Activated B cell treated with CpG ODN at 0.5 μM for 24 hours (primary cell): ENCODE measurements at regions not wholly inside any gene's neighbourhood (a gene's known extent, or its start where the extent isn't known, plus 50 kb on each side); places are given as distances from the start of the nearest gene placed in this dataset.

Experiments used
- ATAC-seq: fragments of 200-7000 bp; cut with Tn5 transposase; one replicate; pipeline ENCODE4 v1.10.0; 2021; ENCODE audit warnings: low read depth, mild to moderate bottlenecking, moderate library complexity
- CTCF ChIA-PET: fragments of 350-600 bp; sonication (Branson Sonifier 250); formaldehyde crosslinking; loops from one replicate; lab custom pipeline; 2021; ENCODE audit warnings: antibody characterized with exemption; lab: Charles Lee
- POLR2A ChIA-PET: fragments of 350-600 bp; sonication (Branson Sonifier 250); formaldehyde crosslinking; loops from one replicate; lab custom pipeline; 2021; ENCODE audit warnings: antibody characterized with exemption; lab: Charles Lee
- DNase-seq: peaks from one replicate; pipeline ENCODE4 v3.0.0; 2022
- H3K27ac Mint-ChIP-seq: one replicate; pipeline ENCODE4 v1.8.0; 2020; ENCODE audit warnings: mixed read lengths
- H3K27me3 Mint-ChIP-seq: one replicate; pipeline ENCODE4 v1.8.0; 2021; ENCODE audit warnings: mixed read lengths
- H3K36me3 Mint-ChIP-seq: one replicate; pipeline ENCODE4 v1.8.0; 2021; ENCODE audit warnings: low read depth, mixed read lengths
- H3K4me1 Mint-ChIP-seq: one replicate; pipeline ENCODE4 v1.8.0; 2021; ENCODE audit warnings: mixed read lengths
- H3K4me3 Mint-ChIP-seq: one replicate; pipeline ENCODE4 v1.8.0; 2020; ENCODE audit warnings: mild to moderate bottlenecking, mixed read lengths
- H3K9me3 Mint-ChIP-seq: one replicate; pipeline ENCODE4 v1.8.0; 2020; ENCODE audit warnings: mixed read lengths
- intact Hi-C: fragments of 100-400 bp; cut with micrococcal nuclease; formaldehyde crosslinking; loops from one replicate; pipeline ENCODE4 v1.15.1; 2024
- TF ChIP-seq, protein P1 (sequence below): fragments of 200-600 bp; IDR thresholded peaks from one replicate; pipeline ENCODE4 v1.8.0; 2022; ENCODE audit warnings: antibody characterized with exemption, mild to moderate bottlenecking

GRCh38 chr2:239881031-239881471 is 144.1 kb downstream of the NDUFA10 start:
- CTCF ChIA-PET = no interaction called here
- Mint-ChIP-seq H3K36me3 (no peaks in the 10 kb centered on the region), H3K27me3 (peaks cover 21% of the 10 kb centered on the region), H3K9me3 (peaks cover 8% of the 10 kb centered on the region), H3K4me3 (no peak overlapping the region), H3K4me1 (peaks cover 12% of the 10 kb centered on the region), H3K27ac (no peak overlapping the region)
- TF ChIP-seq, protein P1, sequence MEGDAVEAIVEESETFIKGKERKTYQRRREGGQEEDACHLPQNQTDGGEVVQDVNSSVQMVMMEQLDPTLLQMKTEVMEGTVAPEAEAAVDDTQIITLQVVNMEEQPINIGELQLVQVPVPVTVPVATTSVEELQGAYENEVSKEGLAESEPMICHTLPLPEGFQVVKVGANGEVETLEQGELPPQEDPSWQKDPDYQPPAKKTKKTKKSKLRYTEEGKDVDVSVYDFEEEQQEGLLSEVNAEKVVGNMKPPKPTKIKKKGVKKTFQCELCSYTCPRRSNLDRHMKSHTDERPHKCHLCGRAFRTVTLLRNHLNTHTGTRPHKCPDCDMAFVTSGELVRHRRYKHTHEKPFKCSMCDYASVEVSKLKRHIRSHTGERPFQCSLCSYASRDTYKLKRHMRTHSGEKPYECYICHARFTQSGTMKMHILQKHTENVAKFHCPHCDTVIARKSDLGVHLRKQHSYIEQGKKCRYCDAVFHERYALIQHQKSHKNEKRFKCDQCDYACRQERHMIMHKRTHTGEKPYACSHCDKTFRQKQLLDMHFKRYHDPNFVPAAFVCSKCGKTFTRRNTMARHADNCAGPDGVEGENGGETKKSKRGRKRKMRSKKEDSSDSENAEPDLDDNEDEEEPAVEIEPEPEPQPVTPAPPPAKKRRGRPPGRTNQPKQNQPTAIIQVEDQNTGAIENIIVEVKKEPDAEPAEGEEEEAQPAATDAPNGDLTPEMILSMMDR = no peak
- DNase-seq = no peak
- POLR2A ChIA-PET = no interaction called here
- intact Hi-C loops = no loop called here
- no peak for ATAC-seq

- ATAC-seq (no peak), DNase-seq (no peak)
- CTCF ChIA-PET = interaction anchor here (0.9 kb wide), 1 partner anchor 613 kb away, joined by 3 read pairs; no protein-coding TSS in a partner anchor
- Mint-ChIP-seq H3K36me3 (no peaks in the 10 kb centered on the region), H3K9me3 (peaks cover 6% of the 10 kb centered on the region), H3K4me1 (peaks cover 12% of the 10 kb centered on the region), H3K27ac (no peak overlapping the region), H3K4me3 (no peak overlapping the region), H3K27me3 (peaks cover 23% of the 10 kb centered on the region)
- POLR2A ChIA-PET = no interaction called here
- TF ChIP-seq, protein P1 = no peak
- intact Hi-C loops = no loop called here
Measured at GRCh38 chr2:239880396-239880795, 144.7 kb downstream of the NDUFA10 start.

GRCh38 chr2:239879423-239880084 is 145.6 kb downstream of the NDUFA10 start:
- CTCF ChIA-PET = interaction anchor here (0.9 kb wide), 1 partner anchor 612 kb away, joined by 3 read pairs; no protein-coding TSS in a partner anchor
- DNase-seq = no peak

GRCh38 chr2:239878686-239879085 is 146.5 kb downstream of the NDUFA10 start:
- TF ChIP-seq, protein P1 = no peak
- H3K36me3 Mint-ChIP-seq = no peaks in the 10 kb centered on the region
- H3K27ac Mint-ChIP-seq = no peak overlapping the region
- no peak overlapping the region for H3K4me3 Mint-ChIP-seq
- intact Hi-C loops = no loop called here
- H3K4me1 Mint-ChIP-seq = peaks cover 12% of the 10 kb centered on the region
- peaks cover 28% of the 10 kb centered on the region for H3K27me3 Mint-ChIP-seq
- DNase-seq (no peak), ATAC-seq (no peak)
- ChIA-PET POLR2A (no interaction called here), CTCF (no interaction called here)
- no peaks in the 10 kb centered on the region for H3K9me3 Mint-ChIP-seq

More at GRCh38 chr2:239879423-239880084, 145.6 kb downstream of the NDUFA10 start:
- Mint-ChIP-seq H3K36me3 (no peaks in the 10 kb centered on the region), H3K27ac (no peak overlapping the region), H3K4me1 (peaks cover 12% of the 10 kb centered on the region), H3K4me3 (no peak overlapping the region), H3K27me3 (peaks cover 24% of the 10 kb centered on the region), H3K9me3 (peaks cover 1% of the 10 kb centered on the region)
- POLR2A ChIA-PET = interaction anchor here (0.7 kb wide), 1 partner anchor 100 kb away, joined by 8 read pairs; no protein-coding TSS in a partner anchor
- intact Hi-C loops = no loop called here
- ATAC-seq = no peak
- TF ChIP-seq, protein P1 = no peak

GRCh38 chr2:239876948-239877289 is 148.2 kb downstream of the NDUFA10 start:
- POLR2A ChIA-PET = no interaction called here
- CTCF ChIA-PET = no interaction called here

More at GRCh38 chr2:239876948-239877289, 148.2 kb downstream of the NDUFA10 start:
- ATAC-seq (no peak), DNase-seq (no peak)
- intact Hi-C loops = no loop called here
- Mint-ChIP-seq H3K36me3 (no peaks in the 10 kb centered on the region), H3K4me1 (peaks cover 10% of the 10 kb centered on the region), H3K4me3 (no peak overlapping the region), H3K27me3 (peaks cover 20% of the 10 kb centered on the region), H3K9me3 (no peaks in the 10 kb centered on the region), H3K27ac (no peak overlapping the region)
- TF ChIP-seq, protein P1 = no peak
